ENCODE measurements at regions not wholly inside any gene's neighbourhood (a gene's known extent, or its start where the extent isn't known, plus 50 kb on each side); places are given as distances from the start of the nearest gene placed in this dataset.
"Not testable (repeated sequence)": the region's sequence is repeated elsewhere in the genome, so short reads cannot be mapped to it uniquely, and the experiment has no call there.

DNA sequence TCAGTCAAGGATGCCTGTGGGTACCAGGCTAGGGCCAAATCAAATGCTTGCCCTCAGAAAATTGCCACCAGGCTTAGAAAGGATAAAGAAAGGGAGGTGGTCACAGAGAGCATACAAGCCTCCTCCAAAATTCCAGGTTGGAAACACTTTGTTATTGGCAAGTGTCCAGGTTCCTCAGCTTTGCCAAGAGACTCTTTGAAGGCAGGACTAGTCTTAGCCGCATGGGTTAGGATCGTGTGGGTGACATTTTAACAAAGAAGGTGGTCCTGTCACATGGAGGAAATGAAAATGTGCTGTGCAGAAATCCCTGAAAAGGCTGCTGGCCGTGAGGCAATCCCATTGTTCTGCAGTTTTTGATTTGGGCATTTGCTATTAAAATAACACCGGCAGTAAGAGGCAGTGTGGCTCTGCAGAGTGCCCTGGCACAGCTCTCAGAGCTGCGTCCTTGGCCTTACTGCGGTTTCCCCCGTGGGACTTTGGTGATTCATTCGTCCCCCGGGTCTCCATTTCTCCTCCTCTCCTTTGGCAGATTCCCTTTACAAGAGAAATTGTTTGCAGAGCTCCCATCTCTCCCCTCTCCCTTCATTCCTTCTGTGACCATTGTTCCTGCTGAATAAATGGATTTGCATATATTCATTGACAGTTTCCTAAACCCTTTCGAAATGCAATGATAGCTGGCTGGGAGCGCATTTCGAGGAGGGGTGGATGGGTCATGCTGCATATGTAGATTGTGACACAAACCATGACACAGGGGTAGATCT is 187.3 kb downstream of the VAPA start:
- Mint-ChIP-seq H3K27ac (no peak overlapping the region), H3K4me1 (peaks cover 21% of the 10 kb centered on the region), H3K9me3 (peaks cover 16% of the 10 kb centered on the region), H3K27me3 (ENCODE audit: low read depth) (peaks cover 3% of the 10 kb centered on the region), H3K36me3 (peaks cover 9% of the 10 kb centered on the region), H3K4me3 (no peak overlapping the region)
- no peak for DNase-seq (ENCODE audit: low spot score in 2 of 2, unreplicated experiment in 2 of 2)
- no peak for TF ChIP-seq CTCF (IDR thresholded peaks at IDR 0.05; ENCODE audit: unreplicated experiment)

- Mint-ChIP-seq H3K4me3 (no peak overlapping the region), H3K36me3 (peaks cover 9% of the 10 kb centered on the region), H3K27ac (no peak overlapping the region), H3K9me3 (peaks cover 17% of the 10 kb centered on the region), H3K27me3 (ENCODE audit: low read depth) (peaks cover 3% of the 10 kb centered on the region), H3K4me1 (peaks cover 21% of the 10 kb centered on the region)
- no peak for DNase-seq (ENCODE audit: low spot score in 2 of 2, unreplicated experiment in 2 of 2)
- no peak for TF ChIP-seq CTCF (IDR thresholded peaks at IDR 0.05; ENCODE audit: unreplicated experiment)
Observed at GRCh38 chr18:10101729-10102128, 187.9 kb downstream of the VAPA start.

GRCh38 chr18:10105118-10105517 is 191.3 kb downstream of the VAPA start:
- H3K27ac Mint-ChIP-seq; H3K4me3 Mint-ChIP-seq; DNase-seq (ENCODE audit: low spot score in 2 of 2, unreplicated experiment in 2 of 2); H3K27me3 Mint-ChIP-seq (ENCODE audit: low read depth); H3K36me3 Mint-ChIP-seq: not testable (repeated sequence)
- Mint-ChIP-seq H3K9me3 (peaks cover 28% of the 10 kb centered on the region), H3K4me1 (peaks cover 17% of the 10 kb centered on the region)

- no peak overlapping the region for H3K4me3 Mint-ChIP-seq
Observed at GRCh38 chr18:10111191-10111590, 197.4 kb downstream of the VAPA start.

GRCh38 chr18:10111944-10112343 is 198.1 kb downstream of the VAPA start:
- no peak overlapping the region for H3K4me3 Mint-ChIP-seq
- no peaks in the 10 kb centered on the region for H3K36me3 Mint-ChIP-seq
- no peaks in the 10 kb centered on the region for H3K27me3 Mint-ChIP-seq (ENCODE audit: low read depth)
- peaks cover 11% of the 10 kb centered on the region for H3K9me3 Mint-ChIP-seq
- no peak for DNase-seq (ENCODE audit: low spot score in 2 of 2, unreplicated experiment in 2 of 2)
- H3K4me1 Mint-ChIP-seq = peaks cover 57% of the 10 kb centered on the region
- TF ChIP-seq CTCF (IDR thresholded peaks at IDR 0.05; ENCODE audit: unreplicated experiment) = no peak
- no peak overlapping the region for H3K27ac Mint-ChIP-seq

More at GRCh38 chr18:10111191-10111590, 197.4 kb downstream of the VAPA start:
- H3K27me3 Mint-ChIP-seq (ENCODE audit: low read depth) = no peaks in the 10 kb centered on the region
- H3K36me3 Mint-ChIP-seq = no peaks in the 10 kb centered on the region
- no peak for TF ChIP-seq CTCF (IDR thresholded peaks at IDR 0.05; ENCODE audit: unreplicated experiment)
- H3K27ac Mint-ChIP-seq = no peak overlapping the region
- no peak for DNase-seq (ENCODE audit: low spot score in 2 of 2, unreplicated experiment in 2 of 2)
- peaks cover 11% of the 10 kb centered on the region for H3K9me3 Mint-ChIP-seq
- peaks cover 50% of the 10 kb centered on the region for H3K4me1 Mint-ChIP-seq

DNA sequence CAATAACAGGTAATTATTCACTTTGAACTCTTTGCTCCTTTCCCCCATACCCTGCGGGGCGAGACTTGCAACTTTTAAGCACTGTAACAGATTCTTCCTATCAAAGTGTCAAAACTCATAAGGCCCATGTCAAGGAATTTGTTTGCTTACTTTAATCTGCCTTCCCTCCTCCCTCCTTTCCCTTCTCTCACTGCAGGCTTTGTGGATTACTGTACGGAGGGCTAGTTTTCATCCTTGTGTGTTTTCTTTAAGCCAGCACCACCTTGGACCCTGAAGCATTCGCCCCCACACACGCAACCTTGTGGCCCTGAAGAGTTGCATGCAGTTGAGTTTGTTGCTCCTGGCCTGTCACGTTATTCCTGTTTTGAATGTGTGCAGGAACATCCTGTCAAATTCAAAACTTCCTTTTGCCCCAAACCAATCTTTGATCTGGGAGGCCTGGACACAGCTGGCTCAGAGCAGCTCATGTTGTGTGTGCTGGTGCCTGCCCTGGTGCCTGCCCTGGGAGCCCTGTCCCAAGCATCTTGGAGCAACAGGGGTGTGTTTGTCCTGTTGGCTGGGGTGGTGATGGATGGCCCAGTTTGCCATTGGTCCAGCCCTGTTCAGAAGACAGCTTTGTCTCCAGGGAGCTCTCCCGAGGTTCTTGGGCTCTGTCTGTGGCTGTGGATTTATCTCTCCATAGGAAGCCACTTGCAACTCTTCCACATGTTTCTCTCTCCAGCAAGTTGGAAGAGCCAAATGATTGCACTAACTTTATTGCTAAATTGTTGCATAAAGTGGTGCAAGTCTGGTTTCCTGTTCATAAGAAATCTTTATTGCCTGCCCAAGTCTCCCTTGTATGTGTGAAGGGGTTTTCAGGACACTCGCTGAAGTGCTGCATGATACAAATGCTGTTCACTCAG is 199.6 kb downstream of the VAPA start:
- Mint-ChIP-seq H3K36me3 (peaks cover under 1% of the 10 kb centered on the region), H3K4me3 (no peak overlapping the region), H3K9me3 (peaks cover 12% of the 10 kb centered on the region), H3K27me3 (ENCODE audit: low read depth) (no peaks in the 10 kb centered on the region), H3K27ac (peak overlapping the region; percentile 79), H3K4me1 (peaks cover 66% of the 10 kb centered on the region)
- TF ChIP-seq CTCF (IDR thresholded peaks at IDR 0.05; ENCODE audit: unreplicated experiment) = no peak
- DNase-seq (ENCODE audit: low spot score in 2 of 2, unreplicated experiment in 2 of 2) = no peak
